Ovary (tissue), 3 donors: ENCODE measurements at regions not wholly inside any gene's neighbourhood (a gene's known extent, or its start where the extent isn't known, plus 50 kb on each side); places are given as distances from the start of the nearest gene placed in this dataset.

ENCODE experiments used
- CTCF ChIP-seq, 3 donors: fragments of 450-650 bp in 2 of 3; fragments of 200-600 bp in 1 of 3; IDR thresholded peaks; one replicate each; pipeline versions ENCODE4 v1.5.1 to v1.8.0; 2016 to 2022; ENCODE audit warnings: antibody characterized with exemption in 3 of 3, mild to moderate bottlenecking in 1 of 3
- EP300 ChIP-seq: sonication (generic); formaldehyde crosslinking; IDR thresholded peaks from one replicate; pipeline ENCODE4 v1.6.1; 2017; ENCODE audit warnings: antibody characterized with exemption
- POLR2A ChIP-seq: fragments of 450-650 bp; IDR thresholded peaks from one replicate; pipeline ENCODE4 v1.6.1; 2017; ENCODE audit warnings: antibody characterized with exemption, mild to moderate bottlenecking, moderate library complexity
- donor health status: DM: no; HTN: no; CAD: no.

GRCh38 chr5:124524552-124525232 lies 221.7 kb downstream of the ZNF608 start:
- TF ChIP-seq CTCF (IDR thresholded peaks at IDR 0.05) = no peak
- TF ChIP-seq EP300 = no peak
- TF ChIP-seq POLR2A = no peak
